Neural crest cell (in vitro differentiated cells): ENCODE measurements at regions not wholly inside any gene's neighbourhood (a gene's known extent, or its start where the extent isn't known, plus 50 kb on each side); places are given as distances from the start of the nearest gene placed in this dataset.
"Not testable (repeated sequence)": the region's sequence is repeated elsewhere in the genome, so short reads cannot be mapped to it uniquely, and the experiment has no call there.

ENCODE experiments used
- DNase-seq: peaks from one replicate; pipeline ENCODE4 v3.0.0; 2021; ENCODE audit warnings: low read depth, mixed read lengths, low spot score
- H3K27ac Mint-ChIP-seq: one replicate; pipeline ENCODE4 v1.8.0; 2021; ENCODE audit warnings: mild to moderate bottlenecking, mixed read lengths; ENCODE audit not compliant: unreplicated experiment
- H3K27me3 Mint-ChIP-seq: 2 replicates; pipeline ENCODE4 v1.8.0; 2021; ENCODE audit warnings: low read depth, mild to moderate bottlenecking, mixed read lengths
- H3K36me3 Mint-ChIP-seq: 2 replicates; pipeline ENCODE4 v1.8.0; 2021; ENCODE audit warnings: low read depth, mild to moderate bottlenecking, mixed read lengths
- H3K4me1 Mint-ChIP-seq: 2 replicates; pipeline ENCODE4 v1.8.0; 2021; ENCODE audit warnings: mixed read lengths
- H3K4me3 Mint-ChIP-seq: one replicate; pipeline ENCODE4 v1.8.0; 2021; ENCODE audit warnings: mild to moderate bottlenecking, mixed read lengths
- H3K9me3 Mint-ChIP-seq: 2 replicates; pipeline ENCODE4 v1.8.0; 2021; ENCODE audit warnings: mixed read lengths
- TF ChIP-seq, protein P1 (sequence below): fragments of 200-600 bp; sonication (generic); conservative IDR thresholded peaks from 2 replicates; pipeline ENCODE4 v1.5.0; 2021; ENCODE audit warnings: antibody characterized with exemption, mild to moderate bottlenecking

DNA sequence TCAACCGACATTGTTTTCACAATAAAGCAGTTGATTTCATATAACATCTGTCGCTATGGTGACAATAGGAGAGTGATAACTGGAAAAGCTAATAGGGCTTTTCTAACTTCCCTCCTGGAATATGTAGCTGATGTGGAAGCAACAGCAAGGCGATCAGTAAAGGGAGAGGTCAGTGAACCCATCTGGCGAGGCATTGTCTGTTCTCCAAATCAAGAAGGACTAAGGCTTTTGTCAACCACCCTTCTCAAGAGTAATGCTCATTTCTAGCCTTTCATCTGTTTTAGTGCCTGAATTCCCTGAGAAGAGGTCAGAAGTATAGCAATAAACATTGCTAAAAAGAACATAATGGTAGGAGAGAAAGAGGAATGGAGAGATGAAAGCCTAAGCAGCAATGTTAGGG is 201.3 kb downstream of the AKAP7 start:
- no peak for DNase-seq
- no peak overlapping the region for H3K4me3 Mint-ChIP-seq
- peaks cover 9% of the 10 kb centered on the region for H3K4me1 Mint-ChIP-seq
- H3K36me3 Mint-ChIP-seq: no peaks in the 10 kb centered on the region
- TF ChIP-seq, protein P1, sequence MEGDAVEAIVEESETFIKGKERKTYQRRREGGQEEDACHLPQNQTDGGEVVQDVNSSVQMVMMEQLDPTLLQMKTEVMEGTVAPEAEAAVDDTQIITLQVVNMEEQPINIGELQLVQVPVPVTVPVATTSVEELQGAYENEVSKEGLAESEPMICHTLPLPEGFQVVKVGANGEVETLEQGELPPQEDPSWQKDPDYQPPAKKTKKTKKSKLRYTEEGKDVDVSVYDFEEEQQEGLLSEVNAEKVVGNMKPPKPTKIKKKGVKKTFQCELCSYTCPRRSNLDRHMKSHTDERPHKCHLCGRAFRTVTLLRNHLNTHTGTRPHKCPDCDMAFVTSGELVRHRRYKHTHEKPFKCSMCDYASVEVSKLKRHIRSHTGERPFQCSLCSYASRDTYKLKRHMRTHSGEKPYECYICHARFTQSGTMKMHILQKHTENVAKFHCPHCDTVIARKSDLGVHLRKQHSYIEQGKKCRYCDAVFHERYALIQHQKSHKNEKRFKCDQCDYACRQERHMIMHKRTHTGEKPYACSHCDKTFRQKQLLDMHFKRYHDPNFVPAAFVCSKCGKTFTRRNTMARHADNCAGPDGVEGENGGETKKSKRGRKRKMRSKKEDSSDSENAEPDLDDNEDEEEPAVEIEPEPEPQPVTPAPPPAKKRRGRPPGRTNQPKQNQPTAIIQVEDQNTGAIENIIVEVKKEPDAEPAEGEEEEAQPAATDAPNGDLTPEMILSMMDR: no peak
- no peak overlapping the region for H3K27ac Mint-ChIP-seq
- no peaks in the 10 kb centered on the region for H3K9me3 Mint-ChIP-seq
- H3K27me3 Mint-ChIP-seq: no peaks in the 10 kb centered on the region

DNA sequence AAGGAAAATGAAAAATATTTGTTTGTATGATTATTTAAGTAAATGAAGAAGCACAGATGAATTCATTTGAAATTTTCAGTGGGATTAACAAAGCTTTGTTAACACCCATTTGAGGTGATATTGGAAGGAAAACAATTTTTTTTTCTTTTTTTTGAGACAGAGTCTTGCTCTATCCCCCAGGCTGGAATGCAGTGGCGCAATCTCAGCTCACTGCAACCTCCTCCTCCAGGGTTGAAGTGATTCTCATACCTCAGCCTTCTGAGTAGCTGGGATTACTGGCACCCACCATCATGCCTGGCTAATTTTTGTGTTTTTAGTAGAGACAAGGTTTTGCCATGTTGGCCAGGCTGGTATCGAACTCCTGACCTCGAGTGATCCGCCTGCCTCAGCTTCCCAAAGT is 211.6 kb downstream of the AKAP7 start:
- not testable (repeated sequence) for H3K9me3 Mint-ChIP-seq, H3K36me3 Mint-ChIP-seq, DNase-seq, H3K4me1 Mint-ChIP-seq, H3K27me3 Mint-ChIP-seq, H3K4me3 Mint-ChIP-seq, H3K27ac Mint-ChIP-seq

DNA sequence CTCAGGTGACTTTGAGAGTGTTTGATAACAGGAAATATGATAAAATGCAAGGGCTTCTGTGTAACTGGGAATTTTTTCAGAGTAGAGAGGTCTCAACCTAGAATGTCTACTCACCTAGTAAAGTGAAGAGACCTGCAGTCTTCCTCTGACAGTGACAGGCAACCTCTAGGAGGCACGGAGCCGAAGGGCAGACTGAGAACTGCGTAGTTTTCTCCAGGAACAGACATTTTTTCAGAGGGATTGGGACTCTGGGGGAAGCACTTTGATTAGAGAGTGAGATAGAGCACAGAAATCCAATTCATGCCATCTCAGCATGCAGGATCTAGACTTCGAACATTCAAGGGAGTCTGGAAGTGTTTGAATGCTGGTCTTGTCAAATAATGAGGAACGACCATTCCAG is 213.3 kb downstream of the AKAP7 start:
- Mint-ChIP-seq H3K4me3 (no peak overlapping the region), H3K36me3 (no peaks in the 10 kb centered on the region), H3K4me1 (peaks cover 4% of the 10 kb centered on the region), H3K27me3 (no peaks in the 10 kb centered on the region), H3K27ac (no peak overlapping the region), H3K9me3 (no peaks in the 10 kb centered on the region)
- no peak for DNase-seq
- TF ChIP-seq, protein P1: no peak

DNA sequence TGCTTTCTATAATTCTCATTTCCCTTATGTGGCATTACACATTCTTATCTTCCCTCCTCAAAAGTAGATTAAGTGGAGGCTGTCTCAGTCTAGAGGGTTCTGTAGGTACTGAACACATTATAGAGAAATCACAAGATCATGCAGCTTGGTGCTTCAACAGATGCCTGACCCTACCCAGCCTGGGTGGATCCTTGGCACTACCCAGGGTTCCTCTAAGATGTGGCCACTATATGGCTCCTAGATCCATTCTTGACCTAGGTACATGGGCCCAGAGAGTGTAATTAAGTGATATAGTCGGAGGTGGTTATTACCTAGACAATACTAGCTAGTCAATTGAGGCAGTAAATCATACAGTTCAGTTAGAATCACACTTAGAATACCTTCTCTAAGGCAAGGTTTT is 213.9 kb downstream of the AKAP7 start:
- Mint-ChIP-seq H3K36me3 (no peaks in the 10 kb centered on the region), H3K9me3 (no peaks in the 10 kb centered on the region), H3K27me3 (no peaks in the 10 kb centered on the region), H3K4me1 (peaks cover 4% of the 10 kb centered on the region), H3K27ac (no peak overlapping the region), H3K4me3 (no peak overlapping the region)
- TF ChIP-seq, protein P1: no peak
- no peak for DNase-seq

DNA sequence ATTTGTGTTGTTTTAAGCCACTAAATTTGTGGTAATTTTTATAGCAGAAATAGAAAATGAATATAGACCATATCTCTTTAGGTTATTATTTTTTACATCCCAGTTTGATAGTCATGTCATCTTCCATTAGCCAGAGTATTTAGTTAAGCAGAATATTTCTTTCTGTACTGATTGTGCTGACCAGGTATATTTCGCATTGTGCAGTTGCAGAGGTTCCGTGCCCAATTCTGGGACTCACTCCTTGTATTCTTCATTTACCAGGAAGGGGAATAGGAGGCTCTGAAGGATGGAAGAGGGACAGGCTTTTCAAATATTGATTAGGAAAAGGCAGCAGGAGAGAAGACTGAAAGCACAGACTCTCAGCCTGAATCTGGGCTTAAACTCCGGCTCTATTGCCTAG is 217.8 kb downstream of the AKAP7 start:
- TF ChIP-seq, protein P1: no peak
- Mint-ChIP-seq H3K27ac (no peak overlapping the region), H3K4me3 (no peak overlapping the region), H3K4me1 (peaks cover 4% of the 10 kb centered on the region), H3K36me3 (no peaks in the 10 kb centered on the region), H3K27me3 (no peaks in the 10 kb centered on the region), H3K9me3 (no peaks in the 10 kb centered on the region)
- no peak for DNase-seq

DNA sequence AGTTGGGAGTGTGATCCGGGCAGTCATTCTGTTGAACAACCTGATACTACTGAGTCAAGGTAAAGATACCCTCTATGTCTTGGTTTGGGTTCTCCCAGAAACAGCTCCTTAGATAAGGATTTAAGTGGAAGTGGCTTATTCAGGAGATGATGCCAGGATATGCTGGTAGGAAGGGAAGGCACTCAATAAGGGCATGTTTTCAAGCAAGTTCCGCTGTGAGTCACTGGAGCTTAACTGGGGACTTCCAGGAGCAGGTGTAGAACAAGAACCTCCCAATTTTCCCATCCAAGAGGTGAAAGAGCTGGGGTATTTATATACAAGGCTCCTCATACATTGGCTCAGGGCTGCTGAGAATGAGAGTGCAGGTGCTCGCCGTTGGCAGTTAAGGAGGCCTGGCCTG is 218.6 kb downstream of the AKAP7 start:
- H3K27me3 Mint-ChIP-seq: no peaks in the 10 kb centered on the region

More for the DNA sequence above, 218.6 kb downstream of the AKAP7 start:
- Mint-ChIP-seq H3K9me3 (no peaks in the 10 kb centered on the region), H3K4me3 (no peak overlapping the region), H3K36me3 (no peaks in the 10 kb centered on the region), H3K27ac (no peak overlapping the region), H3K4me1 (no peaks in the 10 kb centered on the region)
- TF ChIP-seq, protein P1: no peak
- no peak for DNase-seq
